Keratinocyte (primary cell): ENCODE measurements at regions not wholly inside any gene's neighbourhood (a gene's known extent, or its start where the extent isn't known, plus 50 kb on each side); places are given as distances from the start of the nearest gene placed in this dataset.

ENCODE experiments used
- DNase-seq: peaks from one replicate; pipeline ENCODE4 v3.0.0-alpha.2; 2011; ENCODE audit warnings: low read depth, missing footprints, low spot score
- FAIRE-seq: peaks from 2 replicates; lab custom pipeline; 2011; peaks lifted over from hg19 to GRCh38; lab: Jason Lieb, UNC
- H2AFZ ChIP-seq: 2 replicates; pipeline ENCODE4 v1.6.0; 2012; ENCODE audit warnings: low read length, control low read depth, inconsistent platforms; ENCODE audit not compliant: control insufficient read depth
- H3K27ac ChIP-seq: 2 replicates; pipeline ENCODE4 v1.5.1; 2011; ENCODE audit warnings: low read length; ENCODE audit not compliant: control insufficient read depth, insufficient read depth
- H3K27me3 ChIP-seq: 3 replicates; pipeline ENCODE4 v1.6.0; 2011; ENCODE audit warnings: low read length; ENCODE audit not compliant: control insufficient read depth, insufficient read depth; ENCODE audit errors: extremely low read depth
- H3K36me3 ChIP-seq, 2 experiments: 2 replicates in 1 of 2; 3 replicates in 1 of 2; pipeline ENCODE4 v1.5.1; 2011; ENCODE audit warnings: low read length in 2 of 2, mild to moderate bottlenecking in 1 of 2; ENCODE audit not compliant: control insufficient read depth in 2 of 2, insufficient read depth in 2 of 2; ENCODE audit errors: extremely low read depth in 1 of 2
- H3K4me1 ChIP-seq: 3 replicates; pipeline ENCODE4 v1.5.1; 2011; ENCODE audit warnings: low read length; ENCODE audit not compliant: control insufficient read depth, insufficient read depth; ENCODE audit errors: extremely low read depth
- H3K4me2 ChIP-seq: 3 replicates; pipeline ENCODE4 v1.6.0; 2011; ENCODE audit warnings: low read depth, low read length; ENCODE audit not compliant: control insufficient read depth, insufficient read depth; ENCODE audit errors: extremely low read depth
- H3K4me3 ChIP-seq, 3 experiments: fragments of 200-600 bp in 1 of 3; sonication (generic) in 1 of 3; 2 replicates in 2 of 3; 3 replicates in 1 of 3; pipeline ENCODE4 v1.5.1; 2011 to 2016; ENCODE audit warnings: low read length in 3 of 3, mild to moderate bottlenecking in 3 of 3, control low read depth in 2 of 3, inconsistent platforms in 1 of 3, low read depth in 1 of 3, mixed read lengths in 1 of 3, mixed run types in 1 of 3, moderate library complexity in 1 of 3; ENCODE audit not compliant: control insufficient read depth in 2 of 3, insufficient read depth in 2 of 3; ENCODE audit errors: extremely low read depth in 1 of 3
- H3K79me2 ChIP-seq: 2 replicates; pipeline ENCODE4 v1.6.0; 2012; ENCODE audit warnings: low read length; ENCODE audit not compliant: control insufficient read depth, insufficient read depth
- H3K9ac ChIP-seq: 3 replicates; pipeline ENCODE4 v1.6.0; 2011; ENCODE audit warnings: low read length; ENCODE audit not compliant: control insufficient read depth, insufficient read depth; ENCODE audit errors: extremely low read depth
- H3K9me1 ChIP-seq: 3 replicates; pipeline ENCODE4 v1.6.0; 2011; ENCODE audit warnings: low read length; ENCODE audit not compliant: control insufficient read depth, insufficient read depth; ENCODE audit errors: extremely low read depth
- H3K9me3 ChIP-seq: 2 replicates; pipeline ENCODE4 v1.5.1; 2012; ENCODE audit warnings: low read depth, low read length; ENCODE audit not compliant: control insufficient read depth
- H4K20me1 ChIP-seq: 3 replicates; pipeline ENCODE4 v1.6.0; 2011; ENCODE audit warnings: low read length; ENCODE audit not compliant: control insufficient read depth, insufficient read depth; ENCODE audit errors: extremely low read depth
- EZH2 ChIP-seq: IDR thresholded peaks from one replicate; pipeline ENCODE4 v1.6.1; 2012; ENCODE audit warnings: inconsistent platforms, mild to moderate bottlenecking, low read length, moderate library complexity
- dilution Hi-C: fragments of 300-500 bp; cut with MboI; formaldehyde crosslinking; loops from one replicate; pipeline ENCODE4 v1.7.0; 2020; ENCODE audit warnings: low sequenced_read_pairs; ENCODE audit not compliant: extremely low pct_ligation_motif_present
- TF ChIP-seq, protein P1 (sequence below), 3 experiments: IDR thresholded peaks in 1 of 3; conservative IDR thresholded peaks in 1 of 3; optimal IDR thresholded peaks in 1 of 3; 2 replicates in 2 of 3; 3 replicates in 1 of 3; pipeline versions ENCODE3 to v1.5.1; 2011; ENCODE audit warnings: low read length in 3 of 3, mild to moderate bottlenecking in 3 of 3, moderate library complexity in 2 of 3, control low read depth in 1 of 3, inconsistent platforms in 1 of 3; ENCODE audit not compliant: insufficient read depth in 2 of 3; ENCODE audit errors: extremely low read depth in 1 of 3

DNA sequence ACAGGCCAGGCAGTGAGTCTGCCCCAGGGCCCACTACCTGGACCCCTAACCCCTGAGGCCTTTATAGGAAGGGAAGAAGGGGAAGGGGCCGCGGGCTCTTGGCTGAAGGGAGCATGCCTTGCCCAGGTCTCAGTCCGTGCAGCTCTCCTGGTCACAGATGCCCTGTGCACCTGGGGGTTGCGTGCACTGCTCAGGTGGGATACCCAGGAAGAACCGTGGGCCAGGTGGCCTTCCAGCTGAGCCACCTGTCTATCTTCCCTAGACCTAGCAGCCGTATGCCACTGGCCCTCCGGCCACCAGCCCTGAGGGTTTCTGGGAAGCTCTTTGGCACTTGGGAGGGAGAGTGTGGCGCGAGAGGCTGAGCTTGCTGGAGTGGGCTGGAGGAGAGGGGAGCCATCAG is 1178.6 kb downstream of the BRD1 start:
- TF ChIP-seq, protein P1, sequence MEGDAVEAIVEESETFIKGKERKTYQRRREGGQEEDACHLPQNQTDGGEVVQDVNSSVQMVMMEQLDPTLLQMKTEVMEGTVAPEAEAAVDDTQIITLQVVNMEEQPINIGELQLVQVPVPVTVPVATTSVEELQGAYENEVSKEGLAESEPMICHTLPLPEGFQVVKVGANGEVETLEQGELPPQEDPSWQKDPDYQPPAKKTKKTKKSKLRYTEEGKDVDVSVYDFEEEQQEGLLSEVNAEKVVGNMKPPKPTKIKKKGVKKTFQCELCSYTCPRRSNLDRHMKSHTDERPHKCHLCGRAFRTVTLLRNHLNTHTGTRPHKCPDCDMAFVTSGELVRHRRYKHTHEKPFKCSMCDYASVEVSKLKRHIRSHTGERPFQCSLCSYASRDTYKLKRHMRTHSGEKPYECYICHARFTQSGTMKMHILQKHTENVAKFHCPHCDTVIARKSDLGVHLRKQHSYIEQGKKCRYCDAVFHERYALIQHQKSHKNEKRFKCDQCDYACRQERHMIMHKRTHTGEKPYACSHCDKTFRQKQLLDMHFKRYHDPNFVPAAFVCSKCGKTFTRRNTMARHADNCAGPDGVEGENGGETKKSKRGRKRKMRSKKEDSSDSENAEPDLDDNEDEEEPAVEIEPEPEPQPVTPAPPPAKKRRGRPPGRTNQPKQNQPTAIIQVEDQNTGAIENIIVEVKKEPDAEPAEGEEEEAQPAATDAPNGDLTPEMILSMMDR (optimal IDR thresholded peaks at IDR 0.05 in 1 of 3, IDR thresholded peaks at IDR 0.05 in 1 of 3, conservative IDR thresholded peaks at IDR 0.05 in 1 of 3; ENCODE audit: extremely low read depth in 1 of 3, insufficient read depth in 2 of 3, low read length in 3 of 3), result no peak
- TF ChIP-seq EZH2, result no peak
- Histone ChIP-seq H3K79me2 (no peaks in the 10 kb centered on the region), H3K4me2 (no peak overlapping the region), H3K9me1 (no peaks in the 10 kb centered on the region), H3K27me3 (no peaks in the 10 kb centered on the region), H3K4me3 (no peak overlapping the region), H2AFZ (no peak overlapping the region), H3K4me1 (no peaks in the 10 kb centered on the region), H3K9me3 (peaks cover 28% of the 10 kb centered on the region), H3K36me3 (no peaks in the 10 kb centered on the region), H4K20me1 (no peaks in the 10 kb centered on the region), H3K27ac (no peak overlapping the region), H3K9ac (no peak overlapping the region)
- no peak for DNase-seq
- dilution Hi-C loops, result no loop called here
- no peak for FAIRE-seq

DNA sequence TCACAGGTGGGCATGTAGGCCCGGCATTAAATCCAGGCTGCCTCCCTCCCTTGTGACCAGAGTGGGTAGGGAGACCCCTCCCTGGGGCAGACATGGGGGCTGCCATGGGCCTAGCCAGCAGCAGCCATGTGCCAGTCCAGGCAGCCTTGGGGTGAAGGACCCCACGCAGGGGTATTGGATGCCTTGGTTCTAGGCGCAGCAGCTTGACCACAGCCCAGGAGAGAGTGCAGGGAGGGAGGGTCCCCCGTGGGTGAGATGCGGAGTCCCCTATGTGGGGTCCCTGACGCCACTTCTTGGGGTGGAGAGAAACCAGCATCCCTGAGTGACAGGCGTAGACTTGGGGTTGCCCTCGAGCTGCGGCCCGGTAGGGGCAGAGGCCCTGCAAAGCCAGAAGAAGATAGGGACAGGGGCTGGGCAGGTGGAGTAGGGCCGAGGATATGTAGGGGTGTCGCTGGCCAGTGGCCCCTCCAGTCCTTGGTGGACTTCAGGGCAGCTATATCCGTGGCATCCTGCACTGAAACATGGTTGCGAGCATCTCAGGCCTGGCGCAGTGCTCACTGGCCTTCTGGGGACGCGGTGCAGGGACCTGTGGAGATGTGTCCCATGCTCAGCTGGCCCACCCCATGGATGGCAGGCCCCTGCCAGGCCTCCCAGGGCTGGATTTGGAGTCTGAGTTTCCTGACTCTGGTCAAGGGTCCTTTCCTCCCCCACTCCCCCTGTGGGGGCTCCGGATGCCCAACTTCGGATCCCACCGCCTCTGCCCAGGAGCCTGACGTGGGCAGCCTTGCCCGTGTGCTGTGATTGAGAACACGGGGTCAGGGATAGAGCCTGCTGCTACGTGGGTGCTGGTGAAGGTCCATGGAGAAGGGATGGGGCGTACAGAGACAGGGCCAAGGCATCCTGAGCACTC is 1179.8 kb downstream of the BRD1 start:
- no peak overlapping the region for H3K4me2 ChIP-seq
- no peaks in the 10 kb centered on the region for H3K36me3 ChIP-seq
- H3K9me3 ChIP-seq, result peaks cover 34% of the 10 kb centered on the region
- H2AFZ ChIP-seq, result no peak overlapping the region
- H3K4me3 ChIP-seq, result no peak overlapping the region
- DNase-seq (no peak), FAIRE-seq (no peak)
- H3K27me3 ChIP-seq, result no peaks in the 10 kb centered on the region
- dilution Hi-C loops, result no loop called here
- no peaks in the 10 kb centered on the region for H4K20me1 ChIP-seq
- no peak overlapping the region for H3K9ac ChIP-seq
- no peaks in the 10 kb centered on the region for H3K79me2 ChIP-seq
- H3K9me1 ChIP-seq, result no peaks in the 10 kb centered on the region
- TF ChIP-seq, protein P1 (optimal IDR thresholded peaks at IDR 0.05 in 1 of 3, IDR thresholded peaks at IDR 0.05 in 1 of 3, conservative IDR thresholded peaks at IDR 0.05 in 1 of 3; ENCODE audit: extremely low read depth in 1 of 3, insufficient read depth in 2 of 3, low read length in 3 of 3), result no peak
- no peak for TF ChIP-seq EZH2
- no peak overlapping the region for H3K27ac ChIP-seq
- H3K4me1 ChIP-seq, result no peaks in the 10 kb centered on the region
